PC-3 (cell line): ENCODE measurements at regions not wholly inside any gene's neighbourhood (a gene's known extent, or its start where the extent isn't known, plus 50 kb on each side); places are given as distances from the start of the nearest gene placed in this dataset.

Experiments used
- ATAC-seq: fragments of 200-7000 bp; cut with Tn5 transposase; 2 replicates; pipeline ENCODE4 v1.9.1; 2020; ENCODE audit warnings: mild to moderate bottlenecking, moderate library complexity
- BruUV-seq: library from RNA; stranded (reverse); fragments of 400-500 nt; replicated peaks from 2 replicates; lab custom pipeline; 2021; lab: Mats Ljungman, UMichigan
- CTCF ChIA-PET: fragments of 300-600 bp; sonication (Branson Sonifier 250); formaldehyde crosslinking; loops from one replicate; lab custom pipeline; 2022; ENCODE audit warnings: antibody characterized with exemption; lab: Charles Lee
- POLR2A ChIA-PET: fragments of 300-600 bp; sonication (Branson Sonifier 250); formaldehyde crosslinking; loops from one replicate; lab custom pipeline; 2022; ENCODE audit warnings: antibody characterized with exemption; ENCODE audit not compliant: unreplicated experiment; lab: Charles Lee
- DNase-seq: peaks from one replicate; pipeline ENCODE4 v3.0.0-alpha.2; 2015
- H2AFZ ChIP-seq: fragments of 300-600 bp; sonication (generic); 2 replicates; pipeline ENCODE4 v1.6.0; 2016; ENCODE audit warnings: antibody characterized with exemption, low read length
- H3F3A ChIP-seq: fragments of 300-600 bp; sonication (generic); one replicate; pipeline ENCODE4 v1.6.0; 2017; ENCODE audit warnings: antibody characterized with exemption, low read length, control low read depth, mild to moderate bottlenecking; ENCODE audit not compliant: unreplicated experiment
- H3K27ac ChIP-seq: fragments of 300-600 bp; sonication (generic); 2 replicates; pipeline ENCODE4 v1.5.1; 2016; ENCODE audit warnings: mild to moderate bottlenecking, low read length
- H3K27me3 ChIP-seq: fragments of 300-600 bp; sonication (generic); 2 replicates; pipeline ENCODE4 v1.6.1; 2016; ENCODE audit warnings: low read length, mixed read lengths
- H3K36me3 ChIP-seq: fragments of 300-600 bp; sonication (generic); 2 replicates; pipeline ENCODE4 v1.6.1; 2016; ENCODE audit warnings: low read depth, mixed run types, low read length, mixed read lengths
- H3K4me1 ChIP-seq: fragments of 300-600 bp; sonication (generic); 2 replicates; pipeline ENCODE4 v1.5.1; 2016; ENCODE audit warnings: low read length; ENCODE audit not compliant: insufficient read depth
- H3K4me2 ChIP-seq: fragments of 300-600 bp; sonication (generic); 2 replicates; pipeline ENCODE4 v1.6.0; 2016; ENCODE audit warnings: low read length
- H3K4me3 ChIP-seq: fragments of 300-600 bp; sonication (generic); 2 replicates; pipeline ENCODE4 v1.5.1; 2016; ENCODE audit warnings: mild to moderate bottlenecking, low read length, mixed read lengths
- H3K79me2 ChIP-seq: fragments of 300-600 bp; sonication (generic); 2 replicates; pipeline ENCODE4 v1.6.1; 2017; ENCODE audit warnings: low read length, mixed read lengths
- H3K9ac ChIP-seq: fragments of 300-600 bp; sonication (generic); 2 replicates; pipeline ENCODE4 v1.6.0; 2016; ENCODE audit warnings: mild to moderate bottlenecking, low read length
- H3K9me2 ChIP-seq: fragments of 300-600 bp; sonication (generic); replicated peaks from 2 replicates; pipeline ENCODE4 v1.6.1; 2016; ENCODE audit warnings: mixed run types, low read length, mixed read lengths
- H3K9me3 ChIP-seq: fragments of 300-600 bp; sonication (generic); 2 replicates; pipeline ENCODE4 v1.6.1; 2016; ENCODE audit warnings: low read length, mixed read lengths
- H4K20me1 ChIP-seq: fragments of 300-600 bp; sonication (generic); 2 replicates; pipeline ENCODE4 v1.6.1; 2016; ENCODE audit warnings: low read length, mixed read lengths
- CTCF ChIP-seq: fragments of 300-600 bp; sonication (generic); conservative IDR thresholded peaks from 2 replicates; pipeline ENCODE4 v1.5.1; 2017; ENCODE audit warnings: antibody characterized with exemption, low read depth, mild to moderate bottlenecking, low read length
- EZH2 ChIP-seq: fragments of 300-600 bp; sonication (generic); IDR thresholded peaks from one replicate; pipeline ENCODE4 v1.6.1; 2017; ENCODE audit warnings: antibody characterized with exemption, mild to moderate bottlenecking, low read length; ENCODE audit not compliant: unreplicated experiment
- EZH2phosphoT487 ChIP-seq: fragments of 300-600 bp; sonication (generic); IDR thresholded peaks from 2 replicates; pipeline ENCODE4 v1.6.1; 2018; ENCODE audit warnings: mild to moderate bottlenecking, antibody characterized with exemption, low read length, borderline replicate concordance
- intact Hi-C: fragments of 100-400 bp; cut with micrococcal nuclease; formaldehyde crosslinking; loops from 2 replicates; pipeline ENCODE4 v1.9.0; 2023

- ChIA-PET POLR2A (no interaction called here), CTCF (no interaction called here)
- Histone ChIP-seq H3K9me2 (no peaks in the 10 kb centered on the region), H3K79me2 (no peaks in the 10 kb centered on the region), H3K4me3 (no peak overlapping the region), H3K36me3 (no peaks in the 10 kb centered on the region), H3K27me3 (no peaks in the 10 kb centered on the region), H4K20me1 (no peaks in the 10 kb centered on the region), H3K27ac (peak overlapping the region; percentile 39), H3F3A (no peaks in the 10 kb centered on the region), H3K4me2 (no peak overlapping the region), H3K9ac (no peak overlapping the region), H2AFZ (no peak overlapping the region), H3K4me1 (peaks cover 11% of the 10 kb centered on the region), H3K9me3 (no peaks in the 10 kb centered on the region)
- ATAC-seq (peak; percentile 89), DNase-seq (peak; percentile 37)
- intact Hi-C loops, result no loop called here
- BruUV-seq, result no TSS peak
- TF ChIP-seq CTCF, result no peak
- no peak for TF ChIP-seq EZH2phosphoT487
- TF ChIP-seq EZH2, result no peak
These were observed 174.4 kb downstream of the MSL3 start for GRCh38 chrX:11932423-11932822.

GRCh38 chrX:11934089-11934488 lies 176.1 kb downstream of the MSL3 start:
- BruUV-seq, result no TSS peak
- CTCF ChIA-PET, result no interaction called here
- POLR2A ChIA-PET, result no interaction called here

More at GRCh38 chrX:11934089-11934488, 176.1 kb downstream of the MSL3 start:
- TF ChIP-seq EZH2, result no peak
- no peak for TF ChIP-seq CTCF
- TF ChIP-seq EZH2phosphoT487, result no peak
- Histone ChIP-seq H3K9ac (no peak overlapping the region), H3K4me1 (peaks cover 11% of the 10 kb centered on the region), H3K4me2 (no peak overlapping the region), H3K9me2 (no peaks in the 10 kb centered on the region), H3K36me3 (no peaks in the 10 kb centered on the region), H3F3A (no peaks in the 10 kb centered on the region), H2AFZ (no peak overlapping the region), H3K27me3 (no peaks in the 10 kb centered on the region), H3K9me3 (no peaks in the 10 kb centered on the region), H4K20me1 (no peaks in the 10 kb centered on the region), H3K4me3 (no peak overlapping the region), H3K79me2 (no peaks in the 10 kb centered on the region), H3K27ac (no peak overlapping the region)
- intact Hi-C loops, result no loop called here
- DNase-seq (no peak), ATAC-seq (no peak)
